Stimulated activated effector memory CD8-positive, alpha-beta T cell treated with anti-CD3 and anti-CD28 coated beads, Interleukin-12 subunit alpha, Interleukin-12 subunit beta, amount 100 ng/mL, for 72 hours (primary cell): ENCODE measurements at regions not wholly inside any gene's neighbourhood (a gene's known extent, or its start where the extent isn't known, plus 50 kb on each side); places are given as distances from the start of the nearest gene placed in this dataset.
"Not testable (repeated sequence)": the region's sequence is repeated elsewhere in the genome, so short reads cannot be mapped to it uniquely, and the experiment has no call there.

Source experiments
- ATAC-seq: fragments of 150-1000 bp; cut with Tn5 transposase; 2 replicates; pipeline ENCODE4 v1.10.0; 2021
- DNase-seq, 2 donors: peaks; one replicate each; pipeline ENCODE4 v3.0.0; 2021 to 2022; ENCODE audit warnings: low spot score in 2 of 2
- H3K27ac Mint-ChIP-seq: one replicate; pipeline ENCODE4 v1.8.0; 2022; ENCODE audit warnings: mild to moderate bottlenecking, mixed read lengths
- H3K36me3 Mint-ChIP-seq: one replicate; pipeline ENCODE4 v1.8.0; 2022; ENCODE audit warnings: mild to moderate bottlenecking, mixed read lengths
- H3K4me1 Mint-ChIP-seq: one replicate; pipeline ENCODE4 v1.8.0; 2022; ENCODE audit warnings: mixed read lengths
- H3K4me3 Mint-ChIP-seq: one replicate; pipeline ENCODE4 v1.8.0; 2022; ENCODE audit warnings: mild to moderate bottlenecking, mixed read lengths
- H3K9me3 Mint-ChIP-seq: one replicate; pipeline ENCODE4 v1.8.0; 2022; ENCODE audit warnings: mixed read lengths

DNA sequence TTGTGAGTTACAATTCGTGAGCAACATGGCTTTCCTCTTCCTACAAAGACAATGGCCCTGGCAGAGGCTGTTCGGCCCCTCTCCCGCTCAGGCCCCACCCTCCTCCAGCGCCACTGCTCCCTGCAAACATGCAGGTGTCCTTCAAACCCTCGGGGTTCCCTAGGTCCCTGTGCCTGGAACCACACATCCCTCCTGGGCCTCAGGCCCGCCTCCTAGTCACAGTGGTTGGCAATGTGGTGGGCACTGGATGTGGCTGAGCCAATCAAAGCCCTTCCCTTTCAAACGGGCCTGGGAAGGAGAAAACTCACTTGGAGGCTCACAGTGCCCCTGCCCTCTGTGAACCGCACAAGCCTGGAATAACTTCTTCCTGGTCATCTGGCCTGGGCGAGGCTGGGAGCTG lies 147.2 kb downstream of the TFAP2C start:
- H3K36me3 Mint-ChIP-seq = no peaks in the 10 kb centered on the region
- no peak for ATAC-seq
- no peaks in the 10 kb centered on the region for H3K4me1 Mint-ChIP-seq
- H3K27ac Mint-ChIP-seq = no peak overlapping the region
- H3K9me3 Mint-ChIP-seq = no peaks in the 10 kb centered on the region
- no peak for DNase-seq
- H3K4me3 Mint-ChIP-seq = no peak overlapping the region

DNA sequence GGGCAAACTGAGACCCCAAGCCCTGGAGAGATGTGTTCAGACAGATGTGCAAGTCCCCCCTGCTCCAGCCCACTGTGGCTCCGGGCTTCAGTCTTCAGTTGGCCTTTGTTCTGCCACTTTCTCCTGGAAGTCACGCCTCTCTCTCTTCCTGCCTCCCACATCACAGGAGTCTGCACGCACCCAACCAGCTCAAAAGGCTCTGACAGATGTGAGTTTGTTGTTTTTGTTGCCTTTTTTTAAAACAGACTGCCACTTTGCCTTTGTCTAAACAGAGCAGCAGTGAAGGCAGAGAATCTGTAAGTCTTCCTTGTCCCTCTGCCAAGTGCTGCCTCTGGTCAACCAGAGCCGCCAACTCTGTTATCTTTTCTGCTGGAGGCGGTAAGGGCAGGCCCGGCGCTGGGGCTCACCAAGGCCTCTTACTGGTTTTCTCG lies 149.7 kb downstream of the TFAP2C start:
- Mint-ChIP-seq H3K9me3 (no peaks in the 10 kb centered on the region), H3K36me3 (no peaks in the 10 kb centered on the region), H3K4me3 (no peak overlapping the region), H3K4me1 (no peaks in the 10 kb centered on the region), H3K27ac (no peak overlapping the region)
- no peak for DNase-seq
- no peak for ATAC-seq

DNA sequence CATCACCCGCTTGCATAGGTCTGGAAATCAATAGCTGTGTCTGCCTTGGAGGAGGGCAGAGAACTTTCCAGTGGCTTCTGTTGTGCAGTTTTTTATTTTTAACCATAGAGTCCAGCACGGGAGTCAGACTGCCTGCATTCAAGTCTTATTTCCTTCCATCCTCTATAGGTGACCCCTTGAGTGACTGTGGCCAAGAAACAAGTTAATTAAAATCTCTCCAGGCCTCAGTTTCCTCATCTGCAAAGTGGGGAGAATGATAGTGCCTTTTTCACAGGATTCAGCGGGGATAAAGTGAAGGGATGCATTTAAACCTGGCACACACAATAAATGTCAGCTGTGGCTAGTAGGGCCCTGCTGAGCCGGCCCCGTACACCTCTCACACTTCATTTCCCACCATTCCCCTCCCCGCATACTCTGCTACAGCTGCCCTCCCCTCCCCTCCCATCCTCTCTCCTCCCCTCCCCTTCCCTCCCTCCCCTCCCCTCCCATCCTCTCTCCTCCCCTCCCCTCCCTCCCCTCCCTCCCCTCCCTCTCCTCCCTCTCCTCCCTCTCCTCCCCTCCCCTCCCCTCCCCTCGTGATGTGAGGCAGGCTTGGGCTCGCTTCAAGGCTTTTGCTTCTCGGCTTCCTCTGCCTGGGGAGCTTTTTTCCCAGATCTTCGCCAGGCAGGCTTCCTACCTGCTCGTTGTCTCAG lies 150.5 kb downstream of the TFAP2C start:
- Mint-ChIP-seq H3K27ac (no peak overlapping the region), H3K4me1 (no peaks in the 10 kb centered on the region), H3K4me3 (no peak overlapping the region), H3K36me3 (no peaks in the 10 kb centered on the region), H3K9me3 (no peaks in the 10 kb centered on the region)
- ATAC-seq (no peak), DNase-seq (no peak)

DNA sequence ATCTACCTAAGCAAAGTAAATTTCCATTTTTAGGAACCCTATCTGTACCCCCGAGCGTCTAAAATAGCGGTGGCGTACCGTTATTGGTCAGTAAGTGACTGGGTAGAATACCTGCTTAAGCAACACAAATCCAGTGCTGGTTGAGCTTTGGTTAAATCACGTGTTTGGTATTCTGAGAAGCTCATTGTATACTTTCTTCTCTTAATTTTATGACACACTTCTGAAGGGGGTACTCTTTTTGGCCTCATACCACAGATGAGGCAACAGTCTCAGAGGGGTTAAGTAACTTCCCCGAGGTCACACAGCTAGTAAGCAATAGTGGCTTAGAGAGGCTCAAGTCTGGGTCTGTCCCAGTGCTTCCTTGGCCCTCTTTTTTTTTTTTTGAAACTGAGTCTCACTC lies 151.2 kb downstream of the TFAP2C start:
- H3K9me3 Mint-ChIP-seq = no peaks in the 10 kb centered on the region
- H3K27ac Mint-ChIP-seq = no peak overlapping the region
- DNase-seq = no peak
- H3K36me3 Mint-ChIP-seq = no peaks in the 10 kb centered on the region
- no peak overlapping the region for H3K4me3 Mint-ChIP-seq
- H3K4me1 Mint-ChIP-seq = no peaks in the 10 kb centered on the region
- ATAC-seq = no peak

DNA sequence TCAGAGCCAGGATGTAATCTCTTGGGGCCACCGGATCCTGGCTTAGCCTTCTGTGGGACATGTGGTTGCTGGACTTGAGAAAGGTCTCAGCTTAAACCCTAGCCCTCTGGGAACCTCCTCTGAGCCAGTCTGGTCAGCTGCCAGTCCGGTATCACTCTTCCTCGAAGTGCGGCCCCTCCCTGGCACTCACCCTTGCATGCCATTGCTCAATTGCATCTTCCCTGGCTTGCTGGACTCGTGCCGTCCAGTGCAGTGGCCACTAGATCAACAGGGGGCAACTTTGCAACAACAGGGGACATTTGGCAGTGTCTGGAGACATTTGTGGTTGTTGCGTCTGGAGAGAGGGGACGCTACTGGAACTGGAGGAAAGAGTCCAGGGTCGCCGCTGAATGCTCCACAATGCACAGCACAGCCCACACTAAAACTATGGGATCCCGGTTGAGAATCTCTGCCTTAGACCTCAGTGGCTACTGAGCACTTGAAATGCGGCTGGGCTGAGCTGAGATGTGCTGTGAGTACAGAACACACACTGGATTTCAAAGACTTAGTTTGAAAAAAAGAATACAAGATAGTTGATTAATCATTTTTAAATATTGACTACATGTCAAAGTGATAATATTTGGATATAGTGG lies 152.1 kb downstream of the TFAP2C start:
- Mint-ChIP-seq H3K27ac (no peak overlapping the region), H3K4me1 (no peaks in the 10 kb centered on the region), H3K4me3 (no peak overlapping the region), H3K9me3 (no peaks in the 10 kb centered on the region), H3K36me3 (no peaks in the 10 kb centered on the region)
- DNase-seq (no peak), ATAC-seq (no peak)

DNA sequence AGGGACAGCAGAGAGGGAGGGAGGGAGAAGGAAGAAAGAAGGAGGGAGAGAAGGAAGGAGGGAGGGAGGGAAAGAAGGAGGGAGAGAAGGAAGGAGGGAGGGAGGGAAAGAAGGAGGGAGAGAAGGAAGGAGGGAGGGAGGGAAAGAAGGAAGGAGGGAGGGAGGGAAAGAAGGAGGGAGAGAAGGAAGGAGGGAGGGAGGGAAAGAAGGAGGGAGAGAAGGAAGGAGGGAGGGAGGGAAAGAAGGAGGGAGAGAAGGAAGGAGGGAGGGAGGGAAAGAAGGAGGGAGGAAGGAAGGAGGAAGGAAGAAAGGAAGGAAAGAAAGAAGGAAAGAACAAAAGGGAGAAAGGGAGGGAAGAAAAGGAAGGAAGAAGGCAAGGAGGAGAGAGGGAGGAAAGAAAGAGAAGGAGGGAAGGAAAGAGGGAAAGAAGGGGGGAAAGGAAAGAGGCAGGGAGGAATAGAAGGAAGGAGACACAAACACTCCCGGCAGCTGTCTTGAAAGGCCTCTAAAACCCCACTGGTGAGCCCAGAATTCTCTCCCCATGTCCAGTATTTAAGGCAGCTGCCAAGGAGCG lies 153.0 kb downstream of the TFAP2C start:
- ATAC-seq, DNase-seq, H3K4me1 Mint-ChIP-seq, H3K27ac Mint-ChIP-seq, H3K36me3 Mint-ChIP-seq, H3K4me3 Mint-ChIP-seq, H3K9me3 Mint-ChIP-seq: not testable (repeated sequence)

DNA sequence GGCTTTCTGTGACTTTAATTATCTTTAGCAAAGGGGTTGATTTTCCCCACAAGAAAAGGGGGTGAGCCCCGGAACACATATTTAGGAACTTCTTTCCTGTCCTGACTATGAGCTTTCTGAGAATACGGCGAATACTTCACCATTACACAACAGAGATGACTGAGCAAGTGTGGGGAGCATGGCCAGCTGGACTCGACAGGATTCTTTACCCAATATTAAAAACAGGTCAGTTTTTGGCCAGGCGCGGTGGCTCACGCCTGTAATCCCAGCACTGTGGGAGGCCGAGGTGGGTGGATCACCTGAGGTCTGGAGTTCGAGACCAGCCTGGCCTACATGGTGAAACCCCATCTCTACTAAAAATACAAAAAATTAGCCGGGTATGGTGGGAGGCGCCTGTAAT lies 153.7 kb downstream of the TFAP2C start:
- not testable (repeated sequence) for DNase-seq, H3K36me3 Mint-ChIP-seq, H3K27ac Mint-ChIP-seq, H3K4me3 Mint-ChIP-seq, H3K4me1 Mint-ChIP-seq, H3K9me3 Mint-ChIP-seq, ATAC-seq

DNA sequence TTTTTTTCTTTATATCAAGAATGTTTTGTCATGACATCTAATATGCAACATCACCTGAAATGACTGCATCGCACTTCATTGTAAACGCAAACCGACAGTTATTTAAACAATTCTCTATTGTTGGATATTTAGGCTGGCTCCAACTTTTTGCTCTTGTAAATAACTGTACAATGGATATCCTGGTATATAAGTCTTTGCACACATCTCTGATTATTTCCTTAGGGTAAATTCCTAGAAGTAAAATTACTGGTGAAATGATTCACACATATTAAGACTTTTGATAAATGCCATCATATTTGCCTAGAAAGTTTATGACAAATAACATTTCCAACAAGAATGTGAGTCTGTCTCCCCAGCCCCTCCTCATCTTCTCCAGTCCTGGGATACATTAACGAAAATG lies 154.7 kb downstream of the TFAP2C start:
- Mint-ChIP-seq H3K9me3 (no peaks in the 10 kb centered on the region), H3K4me3 (no peak overlapping the region), H3K4me1 (no peaks in the 10 kb centered on the region), H3K36me3 (no peaks in the 10 kb centered on the region), H3K27ac (no peak overlapping the region)
- DNase-seq (no peak), ATAC-seq (no peak)

DNA sequence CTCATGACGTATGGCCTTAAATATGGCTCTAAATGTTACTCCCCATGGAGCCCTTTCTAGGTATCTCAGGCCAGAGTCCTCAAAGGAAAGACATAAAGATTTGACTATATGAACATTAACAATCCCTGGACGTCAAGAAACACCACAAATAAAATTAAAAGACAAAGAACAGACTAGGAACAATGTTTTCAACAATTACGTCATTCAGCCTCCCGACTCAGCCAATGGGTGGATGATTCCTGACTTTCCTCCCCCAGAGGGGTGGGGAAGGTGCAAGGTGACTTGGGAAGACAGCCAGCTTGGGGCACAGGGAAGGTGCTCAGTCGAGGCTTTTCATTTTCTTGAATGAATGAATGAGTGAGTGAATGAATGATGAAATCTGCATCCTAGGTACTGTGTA lies 157.4 kb downstream of the TFAP2C start:
- H3K36me3 Mint-ChIP-seq = no peaks in the 10 kb centered on the region
- ATAC-seq = no peak
- DNase-seq = no peak
- H3K4me3 Mint-ChIP-seq = no peak overlapping the region
- H3K4me1 Mint-ChIP-seq = no peaks in the 10 kb centered on the region
- H3K27ac Mint-ChIP-seq = no peak overlapping the region
- H3K9me3 Mint-ChIP-seq = no peaks in the 10 kb centered on the region

DNA sequence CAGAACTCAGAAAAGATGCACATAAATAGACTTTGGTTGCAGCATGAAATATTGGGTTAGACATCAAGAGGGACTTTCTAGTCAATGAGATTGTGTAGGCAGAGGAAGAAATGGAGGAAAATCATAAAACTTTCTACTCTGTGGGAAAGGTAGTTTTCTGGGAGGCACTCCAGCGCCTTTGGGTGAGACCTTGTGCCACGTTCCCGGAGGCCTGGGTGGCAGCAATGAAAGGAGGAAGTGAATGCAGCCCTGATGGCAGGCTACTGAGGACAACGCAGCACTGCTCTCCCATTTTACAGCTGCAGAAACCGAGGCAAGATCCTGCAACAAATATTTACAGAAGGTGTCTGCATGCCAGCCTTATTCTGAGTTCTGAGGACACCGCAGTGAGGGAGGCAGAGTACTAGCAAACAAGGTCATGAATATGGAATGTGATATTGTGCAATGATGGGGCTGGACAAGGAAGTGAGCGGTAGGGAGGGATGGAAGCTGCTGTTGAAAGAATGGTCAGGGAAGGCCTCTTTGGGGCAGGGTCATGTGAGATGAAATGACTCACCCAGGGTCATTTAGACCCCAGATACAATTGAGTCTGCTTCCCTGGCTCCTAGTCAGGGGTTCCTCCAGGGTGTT lies 159.1 kb downstream of the TFAP2C start:
- Mint-ChIP-seq H3K27ac (no peak overlapping the region), H3K4me3 (no peak overlapping the region), H3K9me3 (no peaks in the 10 kb centered on the region), H3K36me3 (no peaks in the 10 kb centered on the region), H3K4me1 (no peaks in the 10 kb centered on the region)
- no peak for ATAC-seq
- no peak for DNase-seq

DNA sequence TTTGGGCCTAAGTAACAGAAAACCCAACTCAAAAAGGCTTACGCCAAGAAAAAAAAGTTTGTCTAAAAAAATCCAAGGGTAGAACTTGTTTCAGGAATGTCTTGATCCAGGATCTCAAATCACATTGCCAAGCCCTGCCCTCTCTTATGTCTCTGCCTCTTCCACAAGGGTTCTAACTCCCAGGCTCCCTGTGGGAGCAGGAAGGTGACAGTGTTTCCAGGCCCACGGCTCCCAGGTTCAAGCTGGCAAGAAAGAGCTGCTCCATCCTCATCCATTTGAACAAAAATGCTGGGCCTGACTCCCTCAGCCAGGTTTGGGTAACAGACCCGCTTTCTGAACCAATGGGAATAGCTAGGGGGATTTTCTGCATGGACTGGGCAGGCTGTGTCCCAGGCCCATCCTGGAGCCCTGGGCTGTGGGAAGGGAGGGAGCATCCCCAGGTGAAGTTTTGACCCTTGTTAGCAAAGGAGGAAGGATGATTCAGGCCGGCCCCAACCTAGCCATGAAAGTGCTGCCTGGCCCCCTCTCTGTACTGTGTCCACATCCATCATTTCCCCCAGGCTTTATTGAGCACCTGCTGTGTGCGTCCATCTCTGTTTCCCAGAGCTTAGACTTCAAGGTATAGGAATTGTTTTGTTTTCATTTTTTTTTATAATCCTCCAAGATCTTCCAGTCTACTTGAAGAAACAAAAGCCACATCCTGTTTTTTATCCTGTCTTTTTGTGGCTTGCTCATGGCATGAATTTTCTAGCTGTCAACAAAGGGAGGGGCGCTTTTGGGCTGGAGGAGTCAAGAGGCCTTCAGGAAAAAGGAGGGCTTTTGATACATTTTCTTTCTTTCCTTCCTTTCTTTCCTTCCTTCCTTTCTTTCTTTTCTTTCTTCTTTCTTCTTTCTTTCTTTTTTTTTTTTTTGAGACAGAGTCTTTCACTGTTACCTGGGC lies 159.8 kb downstream of the TFAP2C start:
- ATAC-seq = no peak
- Mint-ChIP-seq H3K36me3 (no peaks in the 10 kb centered on the region), H3K27ac (no peak overlapping the region), H3K4me3 (no peak overlapping the region), H3K4me1 (no peaks in the 10 kb centered on the region), H3K9me3 (no peaks in the 10 kb centered on the region)
- no peak for DNase-seq

DNA sequence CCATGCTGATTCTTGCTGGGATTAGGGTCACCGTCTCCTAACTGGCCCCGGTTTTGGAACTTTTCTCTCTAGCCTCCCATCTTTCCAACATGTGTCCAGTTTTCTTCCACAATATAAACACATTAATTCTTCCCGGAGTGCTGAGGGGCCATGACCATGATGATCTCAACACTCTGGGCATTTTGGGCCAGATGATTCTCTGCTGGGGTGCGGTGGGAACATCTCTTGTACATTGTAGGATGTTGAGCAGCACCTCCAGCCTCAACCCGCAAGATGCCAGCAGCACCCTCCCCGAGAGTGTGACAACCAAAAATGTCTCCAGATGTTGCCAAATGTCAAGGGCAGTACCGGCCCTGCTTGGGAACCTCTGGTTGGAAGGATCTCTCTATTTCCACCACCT lies 164.8 kb downstream of the TFAP2C start:
- ATAC-seq = no peak
- Mint-ChIP-seq H3K9me3 (peaks cover 8% of the 10 kb centered on the region), H3K36me3 (no peaks in the 10 kb centered on the region), H3K4me1 (no peaks in the 10 kb centered on the region), H3K4me3 (no peak overlapping the region), H3K27ac (no peak overlapping the region)
- no peak for DNase-seq

DNA sequence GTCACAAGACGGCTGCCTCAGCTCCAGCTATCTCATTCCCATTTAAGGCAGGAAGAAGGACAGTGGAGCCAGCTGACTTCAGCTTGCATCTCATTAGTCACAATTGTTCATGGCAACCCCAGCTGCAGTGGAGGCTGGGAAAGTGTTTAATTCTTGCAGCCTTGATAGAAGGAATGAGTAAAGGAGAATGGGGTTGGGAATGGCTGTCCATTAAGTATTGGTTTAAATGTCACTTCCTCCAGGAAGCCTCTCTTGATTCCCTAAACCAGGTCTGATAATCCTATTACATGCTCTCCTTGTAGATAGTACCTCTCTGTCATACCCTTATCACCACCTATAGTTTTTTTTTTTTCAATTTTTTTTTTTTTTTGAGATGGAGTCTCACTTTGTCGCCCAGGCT lies 166.4 kb downstream of the TFAP2C start:
- H3K27ac Mint-ChIP-seq = no peak overlapping the region

DNA sequence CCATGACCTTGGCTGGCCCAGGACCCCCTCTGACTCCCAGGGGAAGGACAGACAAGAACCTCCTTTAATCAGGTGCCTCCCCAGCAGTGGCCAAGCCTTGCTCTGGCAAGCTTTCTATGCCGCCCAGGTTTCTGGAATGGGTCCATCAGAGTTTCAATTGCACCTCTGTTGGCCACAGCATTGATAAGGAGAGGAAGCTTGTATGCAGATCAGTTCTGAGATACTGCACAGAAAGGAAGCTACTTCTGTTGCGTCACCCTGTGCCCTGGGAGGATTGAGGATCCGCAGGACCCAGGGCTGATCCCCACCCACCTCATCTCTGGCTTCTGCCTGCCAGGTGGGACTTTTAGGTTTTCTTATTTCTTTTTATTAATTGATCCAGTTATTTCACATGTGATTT lies 167.2 kb downstream of the TFAP2C start:
- DNase-seq = no peak
- no peak for ATAC-seq
- no peak overlapping the region for H3K4me3 Mint-ChIP-seq
- no peaks in the 10 kb centered on the region for H3K4me1 Mint-ChIP-seq
- peaks cover 9% of the 10 kb centered on the region for H3K9me3 Mint-ChIP-seq
- no peaks in the 10 kb centered on the region for H3K36me3 Mint-ChIP-seq
- no peak overlapping the region for H3K27ac Mint-ChIP-seq

More for the DNA sequence above, 166.4 kb downstream of the TFAP2C start:
- no peak overlapping the region for H3K4me3 Mint-ChIP-seq
- no peak for DNase-seq
- no peaks in the 10 kb centered on the region for H3K36me3 Mint-ChIP-seq
- peaks cover 9% of the 10 kb centered on the region for H3K9me3 Mint-ChIP-seq
- no peaks in the 10 kb centered on the region for H3K4me1 Mint-ChIP-seq
- no peak for ATAC-seq

DNA sequence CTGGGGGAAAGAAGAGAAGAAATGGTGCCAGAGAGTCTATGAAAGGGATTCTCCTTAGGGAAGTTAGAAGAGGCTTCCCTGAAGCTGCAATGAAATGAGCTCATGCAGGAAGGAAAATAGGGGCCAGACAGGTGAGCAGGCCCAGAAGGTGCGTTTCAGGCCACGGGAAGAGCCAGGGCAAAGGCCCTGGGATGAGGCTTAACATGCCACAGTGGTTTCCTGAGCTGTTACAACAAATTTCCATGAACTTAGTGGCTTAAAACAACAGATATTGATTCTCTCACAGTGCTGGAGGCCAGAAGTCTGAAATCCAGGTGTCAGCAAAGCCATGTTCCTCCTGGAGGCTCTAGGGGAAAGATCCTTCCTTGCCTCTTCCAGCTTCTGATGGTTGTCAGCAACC lies 167.9 kb downstream of the TFAP2C start:
- Mint-ChIP-seq H3K4me1 (no peaks in the 10 kb centered on the region), H3K4me3 (no peak overlapping the region), H3K27ac (no peak overlapping the region), H3K36me3 (no peaks in the 10 kb centered on the region), H3K9me3 (peaks cover 9% of the 10 kb centered on the region)
- DNase-seq = no peak
- ATAC-seq = no peak
